HG03280 (cell line): ENCODE measurements at regions not wholly inside any gene's neighbourhood (a gene's known extent, or its start where the extent isn't known, plus 50 kb on each side); places are given as distances from the start of the nearest gene placed in this dataset.
"Not testable (repeated sequence)": the region's sequence is repeated elsewhere in the genome, so short reads cannot be mapped to it uniquely, and the experiment has no call there.

Source experiments
- ATAC-seq: cut with Tn5 transposase; IDR thresholded peaks from one replicate; pipeline ENCODE4 v1.9.1; 2021; ENCODE audit warnings: mild to moderate bottlenecking, moderate library complexity; ENCODE audit not compliant: unreplicated experiment

DNA sequence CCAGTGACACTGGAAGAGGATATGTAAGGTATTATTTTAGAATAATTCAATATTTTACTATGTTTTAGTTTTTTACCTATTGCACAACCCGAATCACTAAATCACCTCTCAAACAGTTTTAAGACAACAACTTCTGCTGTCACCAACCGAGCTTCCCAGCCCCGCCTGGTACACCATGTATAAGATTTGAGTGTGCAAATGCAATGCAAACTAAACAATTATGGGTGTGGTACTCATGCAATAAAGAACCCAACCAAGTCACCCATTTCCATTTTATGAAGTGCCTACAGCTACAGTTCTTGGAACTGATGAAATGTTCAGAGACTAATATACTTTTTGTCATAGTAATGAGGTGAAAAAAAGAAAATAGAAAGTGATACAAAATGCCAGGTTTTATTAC, 256.2 kb downstream of the TAFA4 start:
- ATAC-seq, result no peak

DNA sequence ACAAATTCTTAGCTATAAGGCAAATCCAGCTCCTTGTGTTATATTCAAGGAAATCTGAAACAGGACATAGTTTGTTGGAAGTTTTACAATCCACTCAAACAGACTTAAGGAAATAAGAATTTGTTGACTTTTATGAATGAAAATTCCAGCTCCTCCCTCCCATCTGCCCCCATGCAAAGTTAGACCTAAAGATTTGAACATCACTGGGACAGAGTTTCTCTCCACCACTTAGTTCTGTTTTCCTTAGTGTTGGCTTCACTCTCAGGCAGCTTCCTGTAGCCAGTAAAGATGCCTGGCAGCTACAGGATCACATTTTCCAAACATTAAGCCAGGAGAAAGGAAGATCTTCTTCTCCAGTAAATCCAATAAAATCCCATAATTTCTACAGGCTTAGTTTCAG, 265.0 kb downstream of the TAFA4 start:
- ATAC-seq, result no peak

- ATAC-seq, result no peak
Measured at GRCh38 chr3:68666429-68667136, 265.8 kb downstream of the TAFA4 start.

- ATAC-seq, result no peak
Measured at GRCh38 chr3:68664276-68664675, 268.1 kb downstream of the TAFA4 start.

GRCh38 chr3:68662176-68662575, 270.2 kb downstream of the TAFA4 start:
- no peak for ATAC-seq

DNA sequence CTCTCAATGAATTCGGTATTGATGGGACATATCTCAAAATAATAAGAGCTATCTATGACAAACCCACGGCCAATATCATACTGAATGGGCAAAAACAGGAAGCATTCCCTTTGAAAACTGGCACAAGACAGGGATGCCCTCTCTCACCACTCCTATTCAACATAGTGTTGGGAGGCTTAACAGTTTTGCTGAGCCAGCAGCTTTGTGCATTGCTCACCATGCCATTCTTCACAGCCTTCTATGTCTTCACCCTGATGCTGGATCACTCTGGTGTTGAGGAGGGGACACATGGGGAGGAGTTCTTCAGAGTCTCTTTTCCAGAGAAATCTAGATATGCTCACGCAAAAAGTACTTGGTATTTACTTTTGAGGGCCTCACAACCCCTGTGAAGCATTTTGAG, 281.7 kb downstream of the TAFA4 start:
- not testable (repeated sequence) for ATAC-seq

DNA sequence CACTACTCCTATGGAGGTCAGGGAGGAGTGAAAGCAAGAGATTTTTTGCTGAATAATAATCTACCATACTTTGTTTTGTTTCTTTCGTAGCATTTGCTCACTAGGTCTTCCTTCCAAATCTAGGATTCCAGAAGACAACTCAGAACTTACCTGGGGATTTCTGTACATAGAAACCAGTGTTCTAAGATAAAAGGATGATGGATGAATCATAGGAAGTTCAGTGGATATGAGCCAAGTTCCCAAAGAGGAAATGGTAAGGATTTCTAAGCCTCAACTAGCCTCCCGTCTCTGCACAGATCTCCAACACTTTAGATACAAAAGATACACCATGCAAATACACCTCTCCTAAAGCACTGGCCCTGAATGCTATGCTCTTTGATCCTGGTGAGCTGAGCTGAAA, 283.9 kb downstream of the TAFA4 start:
- ATAC-seq, result no peak

DNA sequence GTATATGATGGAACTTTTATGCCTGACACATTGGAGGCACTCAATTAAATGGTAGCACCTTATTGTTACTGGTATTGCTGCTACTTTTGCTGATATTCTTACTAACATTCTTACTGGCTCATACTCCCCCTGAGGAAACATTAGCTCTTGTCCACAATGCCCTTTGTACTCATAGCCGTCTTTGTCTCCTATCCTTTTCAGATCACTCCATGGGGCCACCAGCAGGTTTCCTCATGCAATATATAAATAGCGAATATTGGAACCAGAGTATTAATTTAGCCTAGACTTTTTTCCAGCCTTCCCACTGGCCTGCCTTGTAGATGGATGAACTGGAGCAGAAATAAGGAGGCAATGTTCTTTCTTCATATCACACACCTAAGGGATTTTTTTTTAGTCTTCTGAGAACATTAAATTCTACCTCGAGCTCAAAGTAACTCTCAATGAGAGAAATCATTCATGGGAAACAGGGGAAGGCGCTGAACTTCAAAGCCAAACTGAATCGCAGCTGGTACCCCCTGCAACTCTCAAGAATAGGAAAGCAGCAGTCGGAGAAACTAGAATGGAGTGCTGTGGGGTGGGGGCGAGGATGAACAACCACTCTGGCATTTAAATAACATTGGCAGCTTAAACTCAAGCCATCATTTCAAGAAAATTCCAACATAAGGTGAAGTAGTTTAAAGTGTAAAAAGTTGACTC, 300.3 kb downstream of the TAFA4 start:
- no peak for ATAC-seq

DNA sequence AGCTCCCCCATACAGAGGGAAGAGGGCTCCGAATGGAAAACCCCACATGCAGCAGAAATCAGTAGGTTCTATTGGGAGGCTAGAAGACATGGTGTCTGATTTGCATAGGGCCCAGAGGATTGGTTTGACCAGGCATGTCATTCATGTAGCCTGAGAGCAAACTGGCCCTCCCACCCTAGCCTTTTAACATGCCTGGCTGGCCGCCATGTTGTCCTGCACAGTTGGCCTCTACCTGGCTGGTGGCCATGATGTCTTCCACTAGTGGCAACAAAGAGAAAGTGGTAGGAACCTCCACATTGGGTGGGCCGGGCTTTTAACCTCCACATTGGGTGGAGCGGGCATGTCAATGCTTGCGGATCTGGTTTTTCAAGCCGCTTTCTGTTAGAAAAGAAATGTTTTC, 312.1 kb downstream of the TAFA4 start:
- no peak for ATAC-seq

DNA sequence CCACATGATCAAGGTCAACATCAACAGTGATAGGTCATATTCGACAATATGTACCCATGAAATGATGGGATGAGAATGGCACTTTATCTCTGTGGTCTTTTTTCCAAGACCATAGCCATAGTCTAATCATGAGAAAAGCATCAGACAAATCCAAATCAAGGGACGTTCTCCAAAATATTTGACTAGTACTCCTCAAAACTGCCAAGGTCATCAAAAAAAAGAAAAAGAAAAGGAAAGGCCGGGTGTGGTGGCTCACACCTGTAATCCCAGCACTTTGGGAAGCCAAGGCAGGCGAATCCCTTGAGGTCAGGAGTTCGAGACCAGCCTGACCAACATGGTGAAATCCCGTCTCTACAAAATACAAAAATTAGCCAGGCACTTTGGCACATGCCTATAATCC, 318.3 kb downstream of the TAFA4 start:
- no peak for ATAC-seq

- ATAC-seq, result no peak
Measured at GRCh38 chr3:68571321-68571720, 361.0 kb downstream of the TAFA4 start.

GRCh38 chr3:68560728-68561127, 371.6 kb downstream of the TAFA4 start:
- no peak for ATAC-seq

- no peak for ATAC-seq
Measured at GRCh38 chr3:68535782-68536181, 396.6 kb downstream of the TAFA4 start.

DNA sequence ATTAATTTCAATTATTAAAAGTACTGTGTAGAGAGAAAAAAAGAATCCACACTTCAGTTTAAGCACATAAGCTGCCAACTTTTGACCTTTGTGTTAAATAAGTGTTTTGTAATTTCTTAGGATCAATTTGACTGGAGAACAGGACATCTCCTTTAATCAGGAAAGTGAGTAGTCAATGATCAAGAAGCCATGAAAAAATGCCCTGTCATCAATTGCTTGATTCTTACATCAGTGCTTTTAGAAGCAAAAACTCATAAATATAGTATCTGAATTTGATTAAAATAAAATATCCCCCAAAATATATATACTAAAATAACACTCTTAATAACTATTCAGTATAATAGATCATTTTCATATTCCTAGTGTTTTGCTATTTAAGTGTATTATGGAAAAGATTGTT, 409.0 kb downstream of the TAFA4 start:
- ATAC-seq, result no peak

DNA sequence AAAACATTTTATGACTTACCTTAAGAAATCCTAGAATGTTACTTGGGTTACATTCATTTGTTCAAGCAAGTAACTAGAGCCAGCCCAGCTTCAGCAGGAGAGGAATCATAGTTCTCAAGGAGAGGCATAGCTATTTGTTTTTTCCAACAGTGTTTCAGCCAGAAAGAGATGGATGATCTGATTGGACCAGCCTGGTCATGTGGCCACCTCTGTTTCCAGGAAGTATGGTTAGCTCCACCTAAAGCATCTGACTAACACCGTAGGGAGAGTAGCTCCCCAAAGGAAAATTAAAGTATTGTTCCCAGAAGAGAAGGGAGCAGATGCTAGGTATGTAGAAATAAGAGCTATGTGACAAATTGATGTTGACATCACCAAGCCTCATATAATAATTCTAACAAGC, 417.1 kb downstream of the TAFA4 start:
- no peak for ATAC-seq

GRCh38 chr3:68504201-68504600, 428.1 kb downstream of the TAFA4 start:
- no peak for ATAC-seq

DNA sequence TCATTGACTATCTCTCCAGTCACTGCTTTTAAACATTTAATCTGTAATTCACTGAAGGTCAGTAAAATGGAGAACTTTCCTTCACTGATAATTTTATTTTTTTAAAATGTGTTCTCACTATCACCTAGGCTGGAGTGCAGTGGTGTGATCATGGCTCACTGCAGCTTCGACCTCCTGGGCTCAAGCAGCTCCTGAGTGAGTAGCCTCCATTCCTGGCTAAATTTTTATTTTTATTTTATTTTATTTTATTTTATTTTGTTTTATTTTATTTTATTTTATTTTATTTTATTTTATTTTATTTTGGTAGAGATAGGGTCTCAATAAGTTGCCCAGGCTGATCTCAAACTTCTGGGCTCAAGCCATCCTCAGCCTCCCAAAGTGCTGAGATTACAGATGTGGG, 446.5 kb downstream of the TAFA4 start:
- ATAC-seq, result not testable (repeated sequence)

DNA sequence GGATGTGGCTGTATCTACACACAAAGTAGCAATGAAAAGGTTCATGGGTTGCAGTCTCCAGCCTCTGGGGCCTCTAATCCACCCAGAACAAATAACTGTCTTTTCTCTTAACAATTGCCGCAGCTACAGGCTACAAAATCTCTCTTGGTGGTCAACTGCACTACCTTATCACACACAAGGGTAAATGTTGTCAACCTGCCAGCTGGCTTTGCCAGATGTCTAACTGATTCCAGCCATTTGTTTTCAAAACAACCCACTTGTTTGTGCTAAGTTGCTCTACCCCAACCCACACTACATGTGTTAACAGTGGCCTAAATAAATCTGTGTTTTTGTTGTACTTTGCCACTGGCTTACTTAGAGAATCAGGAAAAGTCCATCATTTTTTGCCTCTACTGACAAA, 447.3 kb downstream of the TAFA4 start:
- no peak for ATAC-seq

- no peak for ATAC-seq
Measured at GRCh38 chr3:68483601-68484000, 448.7 kb downstream of the TAFA4 start.

DNA sequence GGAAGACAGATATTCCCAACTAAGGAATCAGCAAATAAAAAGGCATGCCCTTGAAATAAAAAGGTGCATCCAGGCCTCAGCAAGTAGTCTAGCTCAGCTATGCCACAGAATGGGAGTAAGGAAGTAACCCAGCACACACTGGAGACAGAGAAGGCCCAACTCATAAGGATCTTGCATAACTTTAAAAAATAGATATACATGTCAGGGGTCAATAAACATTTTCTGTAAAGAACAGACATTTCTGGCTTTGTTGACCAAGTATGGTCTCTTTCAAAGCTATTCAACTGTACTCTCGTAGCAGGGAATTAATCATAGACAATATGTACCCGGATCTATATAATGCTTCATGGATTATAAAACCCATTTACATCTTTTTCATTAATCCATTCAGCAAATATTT, 449.3 kb downstream of the TAFA4 start:
- ATAC-seq, result no peak

GRCh38 chr3:68482565-68482964, 449.8 kb downstream of the TAFA4 start:
- ATAC-seq, result no peak

GRCh38 chr3:68479779-68480178, 452.6 kb downstream of the TAFA4 start:
- no peak for ATAC-seq
